ENCODE measurements at regions not wholly inside any gene's neighbourhood (a gene's known extent, or its start where the extent isn't known, plus 50 kb on each side); places are given as distances from the start of the nearest gene placed in this dataset.

DNA sequence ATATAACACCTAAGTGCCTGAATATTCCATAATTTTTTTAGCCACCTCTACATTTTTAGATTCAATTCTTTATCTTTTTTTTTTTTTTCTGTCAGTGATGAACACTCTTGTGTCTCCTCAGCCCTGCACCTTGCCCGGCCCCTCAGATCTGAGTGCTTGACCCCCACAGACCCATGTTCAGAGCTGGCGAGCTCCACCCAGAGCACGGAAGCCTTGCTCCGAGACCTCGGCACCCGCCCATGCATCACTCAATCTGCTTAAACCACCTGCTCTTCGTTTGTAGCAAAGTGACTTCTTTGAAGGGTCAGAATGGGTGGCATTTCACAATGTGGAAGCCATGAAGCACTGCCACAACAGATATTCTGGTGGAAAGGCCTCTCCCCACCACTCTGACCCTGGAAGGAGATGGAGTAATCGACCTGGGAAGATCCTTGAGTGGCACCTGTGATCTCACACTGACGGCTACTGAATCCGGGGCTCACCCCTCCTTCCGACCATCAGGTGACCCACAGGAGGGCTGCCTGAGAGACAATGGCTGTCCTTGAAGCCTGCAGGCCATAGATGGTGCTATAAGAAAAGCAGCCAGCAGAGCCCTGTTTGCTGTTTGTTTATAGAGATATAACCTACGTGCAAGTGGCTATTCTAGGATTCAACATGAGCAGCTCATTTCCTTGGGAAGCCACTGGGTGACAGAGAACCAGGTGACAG is 261.1 kb upstream of the IRX4 start:
- no peak for DNase-seq (ENCODE audit: low read depth in 3 of 3, low spot score in 2 of 3)

DNA sequence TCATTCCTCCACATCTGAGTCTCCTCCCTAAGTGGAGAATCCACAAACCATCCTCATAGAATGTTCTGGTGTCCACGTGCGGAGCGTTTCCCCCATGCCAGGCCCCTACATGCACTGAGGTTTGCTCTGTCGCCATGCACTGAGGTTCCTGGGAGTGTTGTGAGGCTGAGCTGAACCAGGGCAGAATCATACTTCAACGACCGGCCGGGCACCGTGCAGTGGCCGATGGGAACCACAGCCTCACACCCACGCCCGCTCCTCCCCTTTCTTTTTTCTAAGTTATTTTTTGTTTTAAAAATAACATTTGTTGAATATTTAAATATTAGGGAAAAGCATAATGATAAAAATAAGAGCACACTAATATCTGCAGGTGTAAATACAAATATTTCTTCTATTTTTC is 260.4 kb upstream of the IRX4 start:
- no peak for DNase-seq (ENCODE audit: low read depth in 3 of 3, low spot score in 2 of 3)

GRCh38 chr5:2142456-2142954 is 259.8 kb upstream of the IRX4 start:
- DNase-seq (ENCODE audit: low read depth in 3 of 3, low spot score in 2 of 3): no peak

GRCh38 chr5:2141254-2142000 is 258.7 kb upstream of the IRX4 start:
- DNase-seq (ENCODE audit: low read depth in 3 of 3, low spot score in 2 of 3): no peak

DNA sequence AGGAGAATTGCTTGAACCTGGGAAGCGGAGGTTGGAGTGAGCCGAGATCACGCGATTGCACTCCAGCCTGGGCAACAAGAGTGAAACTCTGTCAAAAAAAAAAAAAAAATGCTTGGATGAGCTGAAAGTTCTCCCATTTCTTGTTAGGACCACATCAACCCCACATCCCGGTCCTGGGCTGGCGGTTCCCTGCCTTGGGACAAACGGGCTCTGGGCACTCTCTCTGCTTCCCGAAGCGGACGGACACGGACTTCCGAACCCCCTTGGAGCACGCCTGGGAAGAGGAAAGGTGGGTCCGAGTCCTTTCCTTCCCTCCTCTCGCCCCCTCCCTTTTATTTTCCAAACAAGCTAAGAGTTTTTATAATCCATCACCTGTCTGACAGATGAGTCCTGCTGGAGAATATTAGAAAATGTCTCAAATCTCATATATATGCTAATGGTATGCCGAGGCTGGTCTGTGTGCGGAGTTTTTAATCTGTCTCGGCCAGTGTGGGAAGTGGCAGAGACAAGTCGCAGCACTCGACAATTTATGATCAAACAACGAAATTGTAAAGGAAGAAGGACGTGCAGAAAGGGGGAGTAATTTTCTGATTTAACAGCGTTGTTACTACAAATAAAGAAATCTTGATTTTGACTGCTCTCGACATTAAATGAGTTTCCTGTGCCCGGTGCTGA is 257.9 kb upstream of the IRX4 start:
- DNase-seq (ENCODE audit: low read depth in 3 of 3, low spot score in 2 of 3): no peak

DNA sequence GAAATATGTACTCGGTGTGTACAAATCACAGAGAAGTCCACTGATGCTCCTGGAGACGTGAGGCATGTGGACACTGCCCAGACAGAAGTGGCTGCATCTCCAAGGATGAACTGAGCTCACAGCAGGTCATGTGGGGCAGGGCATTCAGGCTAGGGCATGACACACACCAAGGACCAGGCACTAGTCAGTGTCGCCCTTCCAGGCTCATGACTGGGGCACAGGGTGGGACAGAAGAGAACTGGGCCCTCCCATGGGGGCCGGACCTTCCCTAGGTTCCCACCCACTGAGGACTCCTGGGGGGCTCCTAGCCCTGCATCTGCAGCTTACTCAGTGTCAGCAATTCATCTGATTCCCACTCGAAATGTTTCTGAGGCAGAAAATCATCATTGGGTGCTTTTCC is 256.8 kb upstream of the IRX4 start:
- DNase-seq (ENCODE audit: low read depth in 3 of 3, low spot score in 2 of 3): no peak

DNA sequence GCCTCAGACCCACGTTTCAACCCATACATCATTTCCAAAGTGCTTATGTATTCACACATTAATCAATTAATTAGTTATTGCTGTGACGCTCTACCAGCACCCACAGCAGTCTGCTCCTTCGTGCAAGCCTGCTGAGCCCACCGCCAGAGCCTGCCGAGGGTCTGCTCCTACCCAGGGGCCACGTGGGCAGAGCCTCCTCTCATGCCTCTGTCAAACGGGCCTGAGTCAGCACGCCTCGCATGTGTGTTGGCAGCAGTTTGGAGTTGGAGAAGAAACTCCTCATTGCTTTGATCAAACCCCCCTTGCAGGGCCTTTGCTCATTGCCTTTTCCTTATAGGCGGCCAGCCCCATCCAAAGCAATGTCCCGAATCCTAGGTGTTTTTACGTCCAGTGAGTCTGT is 256.2 kb upstream of the IRX4 start:
- no peak for DNase-seq (ENCODE audit: low read depth in 3 of 3, low spot score in 2 of 3)

DNA sequence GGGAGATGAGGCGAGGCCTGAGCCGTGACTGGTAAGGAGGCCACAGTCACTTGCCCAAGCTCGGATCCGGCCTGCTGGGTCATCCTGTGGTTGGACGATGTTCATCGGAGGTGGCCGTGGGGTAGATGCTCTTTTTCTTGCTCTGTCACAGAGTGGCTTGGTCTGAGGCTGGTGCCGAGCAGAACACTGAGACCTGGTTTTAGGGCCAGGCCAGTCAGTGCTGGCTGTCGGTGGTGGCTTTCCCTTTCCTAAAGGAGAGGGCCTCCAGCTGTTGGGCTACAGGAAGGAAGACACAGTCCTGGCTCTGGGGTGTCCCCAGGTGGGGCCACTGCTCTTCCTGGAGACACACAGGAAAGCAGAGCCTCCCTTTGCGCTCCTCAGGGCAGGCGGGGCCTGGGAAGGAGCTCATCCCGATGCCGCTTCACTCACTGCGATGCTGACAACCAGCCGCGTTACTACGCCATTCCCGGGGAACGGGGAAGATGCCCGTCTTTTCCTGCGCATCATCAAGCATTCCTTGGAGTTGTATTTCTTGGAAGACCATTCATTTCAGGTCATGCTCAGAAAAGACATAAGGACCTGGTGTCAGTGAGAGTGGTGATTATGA is 254.8 kb upstream of the IRX4 start:
- no peak for DNase-seq (ENCODE audit: low read depth in 3 of 3, low spot score in 2 of 3)

DNA sequence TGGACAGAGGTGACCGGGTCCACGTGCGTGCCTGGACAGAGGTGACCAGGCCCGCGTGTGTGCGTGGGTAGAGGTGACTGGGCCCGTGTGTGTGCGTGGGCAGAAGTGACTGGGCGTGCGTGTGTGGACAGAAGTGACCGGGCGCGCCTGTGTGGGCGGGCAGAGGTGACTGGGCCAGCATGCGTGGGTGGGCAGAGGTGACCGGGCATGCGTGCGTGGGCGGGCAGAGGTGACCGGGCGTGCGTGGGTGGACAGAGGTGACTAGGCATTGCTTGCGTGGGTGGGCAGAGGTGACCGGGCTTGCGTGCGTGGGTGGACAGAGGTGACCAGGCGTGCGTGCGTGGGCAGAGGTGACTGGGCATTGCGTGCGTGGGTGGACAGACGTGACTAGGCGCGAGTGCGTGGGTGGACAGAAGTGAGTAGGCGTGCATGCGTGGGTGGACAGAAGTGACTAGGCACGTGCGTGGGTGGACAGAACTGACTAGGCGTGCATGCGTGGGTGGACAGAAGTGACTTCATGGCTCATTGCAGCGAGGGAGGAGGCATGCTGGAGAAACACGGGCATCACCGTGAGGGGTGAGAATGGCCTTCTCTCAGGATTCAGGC is 254.1 kb upstream of the IRX4 start:
- no peak for DNase-seq (ENCODE audit: low read depth in 3 of 3, low spot score in 2 of 3)

- no peak for DNase-seq (ENCODE audit: low read depth in 3 of 3, low spot score in 2 of 3)
Measured at GRCh38 chr5:2135833-2136232, 253.1 kb upstream of the IRX4 start.

- no peak for DNase-seq (ENCODE audit: low read depth in 3 of 3, low spot score in 2 of 3)
Measured at GRCh38 chr5:2135354-2135753, 252.6 kb upstream of the IRX4 start.

GRCh38 chr5:2134543-2135292 is 252.0 kb upstream of the IRX4 start:
- DNase-seq (ENCODE audit: low read depth in 3 of 3, low spot score in 2 of 3): no peak

DNA sequence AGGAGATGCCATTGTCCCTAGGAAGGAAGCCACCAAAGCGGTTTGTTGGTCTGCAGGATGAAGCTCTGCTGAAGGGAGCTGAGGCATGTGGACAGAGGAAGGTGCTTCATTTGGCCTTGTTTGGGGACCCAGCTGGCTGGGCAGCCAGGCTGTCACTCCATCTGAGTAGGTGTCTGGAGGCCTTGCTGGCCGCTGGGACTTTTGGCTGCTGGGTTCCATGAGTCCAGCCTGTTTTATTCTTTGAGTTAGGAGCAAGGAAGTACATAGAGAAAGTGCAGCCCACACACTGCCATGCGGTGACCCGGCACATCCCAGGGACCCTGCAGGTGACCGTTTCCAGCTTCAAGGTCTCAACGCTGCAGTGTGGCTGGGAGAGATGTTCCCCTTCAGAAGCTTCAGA is 251.2 kb upstream of the IRX4 start:
- no peak for DNase-seq (ENCODE audit: low read depth in 3 of 3, low spot score in 2 of 3)

DNA sequence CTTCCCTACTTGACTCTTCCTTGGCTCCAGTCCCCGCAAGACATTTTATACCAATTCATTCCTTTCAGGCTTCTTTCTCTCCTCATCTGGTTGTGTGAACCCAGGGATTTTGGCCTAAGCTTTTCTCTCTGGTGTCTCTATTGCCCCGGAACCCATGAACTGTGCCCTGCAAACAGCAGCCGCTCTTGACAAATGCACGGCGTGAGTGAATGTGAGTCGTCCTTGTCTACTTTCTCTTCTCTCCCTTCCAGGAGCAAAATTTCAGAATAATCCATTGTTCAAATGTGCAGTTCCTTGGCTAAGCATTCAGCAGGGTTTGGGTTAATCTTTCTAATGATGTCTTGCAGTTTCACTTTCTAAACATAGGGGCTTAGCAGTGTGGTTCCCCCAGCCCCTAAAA is 250.4 kb upstream of the IRX4 start:
- DNase-seq (ENCODE audit: low read depth in 3 of 3, low spot score in 2 of 3): no peak

DNA sequence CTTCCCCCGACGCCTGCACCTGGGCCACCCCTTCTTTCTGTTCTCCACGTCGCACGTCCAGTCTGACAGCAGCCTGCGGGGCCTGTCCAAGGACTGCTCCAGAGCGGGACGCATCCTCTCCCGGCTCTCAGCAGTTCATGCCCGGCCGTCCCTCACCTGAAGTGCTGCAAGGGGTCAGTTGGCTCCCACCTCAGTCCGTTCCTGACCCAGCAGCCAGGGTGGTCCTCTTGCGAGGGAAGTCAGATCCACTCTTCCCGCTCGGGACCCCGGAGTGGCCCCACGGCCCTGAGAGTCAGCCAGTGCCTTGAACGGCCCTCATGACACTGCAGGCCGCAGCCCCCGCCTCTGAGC is 249.7 kb upstream of the IRX4 start:
- DNase-seq (ENCODE audit: low read depth in 3 of 3, low spot score in 2 of 3): no peak

- no peak for DNase-seq (ENCODE audit: low read depth in 3 of 3, low spot score in 2 of 3)
Measured at GRCh38 chr5:2131826-2132496, 249.2 kb upstream of the IRX4 start.

GRCh38 chr5:2131196-2131595 is 248.5 kb upstream of the IRX4 start:
- no peak for DNase-seq (ENCODE audit: low read depth in 3 of 3, low spot score in 2 of 3)

DNA sequence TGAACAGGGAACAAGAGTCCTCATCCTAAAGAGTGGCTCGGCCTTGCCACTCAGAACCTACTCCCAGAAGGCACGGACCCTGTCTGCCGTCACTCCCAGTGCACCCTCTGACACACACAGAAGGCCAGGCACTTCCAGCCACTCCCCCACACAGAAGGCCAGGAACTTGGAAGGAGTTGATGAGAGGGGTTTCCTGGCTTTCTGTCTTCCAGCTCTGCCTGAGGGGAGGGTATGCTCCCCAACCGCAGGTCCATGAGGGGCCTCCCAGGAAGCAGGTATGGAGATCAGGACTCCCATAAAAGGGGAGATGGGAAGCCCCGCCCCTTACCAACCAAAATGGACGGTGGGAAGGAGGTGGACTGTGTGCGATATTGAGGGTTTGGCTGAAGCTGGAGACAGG is 247.6 kb upstream of the IRX4 start:
- DNase-seq (ENCODE audit: low read depth in 3 of 3, low spot score in 2 of 3): no peak

- no peak for DNase-seq (ENCODE audit: low read depth in 3 of 3, low spot score in 2 of 3)
Measured at GRCh38 chr5:2129568-2130272, 247.0 kb upstream of the IRX4 start.
